ENCODE measurements at regions not wholly inside any gene's neighbourhood (a gene's known extent, or its start where the extent isn't known, plus 50 kb on each side); places are given as distances from the start of the nearest gene placed in this dataset.

GRCh38 chr12:45648070-45648469, 81.4 kb upstream of the ARID2 start:
- TF ChIP-seq CTCF (IDR thresholded peaks at IDR 0.05 in 4 of 5, conservative IDR thresholded peaks at IDR 0.05 in 1 of 5), result no peak
- TF ChIP-seq POLR2A (IDR thresholded peaks at IDR 0.05), result no peak
